PC-9 (cell line): ENCODE measurements at regions not wholly inside any gene's neighbourhood (a gene's known extent, or its start where the extent isn't known, plus 50 kb on each side); places are given as distances from the start of the nearest gene placed in this dataset.

Experiments used
- BruUV-seq: library from RNA; stranded (reverse); fragments of 400-500 nt; replicated peaks from 2 replicates; lab custom pipeline; 2021; lab: Mats Ljungman, UMichigan
- CTCF ChIA-PET: fragments of 300-600 bp; sonication (Branson Sonifier 250); formaldehyde crosslinking; loops from one replicate; lab custom pipeline; 2022; ENCODE audit warnings: antibody characterized with exemption; lab: Charles Lee
- POLR2A ChIA-PET: fragments of 300-600 bp; sonication (Branson Sonifier 250); formaldehyde crosslinking; loops from one replicate; lab custom pipeline; 2022; ENCODE audit warnings: antibody characterized with exemption; ENCODE audit not compliant: unreplicated experiment; lab: Charles Lee
- DNase-seq, 2 experiments: peaks; one replicate each; pipeline versions ENCODE4 v3.0.0 to v3.0.0-alpha.2; 2015 to 2022; ENCODE audit warnings: mixed read lengths in 1 of 2
- H2AFZ ChIP-seq: fragments of 200-600 bp; sonication (generic); 2 replicates; pipeline ENCODE4 v1.8.1; 2017; ENCODE audit warnings: antibody characterized with exemption
- H3F3A ChIP-seq: fragments of 200-600 bp; sonication (generic); 2 replicates; pipeline ENCODE4 v1.8.1; 2017; ENCODE audit warnings: antibody characterized with exemption, mild to moderate bottlenecking, low read depth; ENCODE audit not compliant: insufficient read depth
- H3K27ac ChIP-seq: fragments of 200-600 bp; sonication (generic); 2 replicates; pipeline ENCODE4 v1.6.1; 2016; ENCODE audit warnings: mixed run types
- H3K27me3 ChIP-seq: fragments of 200-600 bp; sonication (generic); 2 replicates; pipeline ENCODE4 v1.6.1; 2016; ENCODE audit warnings: low read depth, mixed run types; ENCODE audit not compliant: insufficient read depth
- H3K36me3 ChIP-seq: fragments of 200-600 bp; sonication (generic); 2 replicates; pipeline ENCODE4 v1.6.1; 2016; ENCODE audit warnings: low read depth, mixed run types
- H3K4me1 ChIP-seq: fragments of 200-600 bp; sonication (generic); replicated peaks from 2 replicates; pipeline ENCODE4 v1.6.1; 2016; ENCODE audit warnings: mixed run types; ENCODE audit not compliant: insufficient read depth
- H3K4me2 ChIP-seq: fragments of 200-600 bp; sonication (generic); 2 replicates; pipeline ENCODE4 v1.6.1; 2017; ENCODE audit warnings: mixed run types
- H3K4me3 ChIP-seq: fragments of 200-600 bp; sonication (generic); 2 replicates; pipeline ENCODE4 v1.6.1; 2016; ENCODE audit warnings: mixed run types
- H3K79me2 ChIP-seq: fragments of 200-600 bp; sonication (generic); 2 replicates; pipeline ENCODE4 v1.6.1; 2017; ENCODE audit warnings: low read depth, mixed run types
- H3K9me2 ChIP-seq: fragments of 200-600 bp; sonication (generic); 2 replicates; pipeline ENCODE4 v1.8.1; 2017; ENCODE audit warnings: mild to moderate bottlenecking; ENCODE audit not compliant: insufficient read depth
- H3K9me3 ChIP-seq: fragments of 200-600 bp; sonication (generic); 2 replicates; pipeline ENCODE4 v1.8.1; 2016; ENCODE audit warnings: low read depth; ENCODE audit not compliant: insufficient read depth
- H4K20me1 ChIP-seq: fragments of 200-600 bp; sonication (generic); 2 replicates; pipeline ENCODE4 v1.8.1; 2017; ENCODE audit not compliant: insufficient read depth
- EZH2 ChIP-seq: fragments of 200-600 bp; sonication (generic); IDR thresholded peaks from 2 replicates; pipeline ENCODE4 v1.8.0; 2017; ENCODE audit warnings: antibody characterized with exemption, low read depth
- intact Hi-C: fragments of 100-400 bp; cut with micrococcal nuclease; formaldehyde crosslinking; loops from one replicate; pipeline ENCODE4 v1.10.0; 2022; ENCODE audit not compliant: unreplicated experiment
- TF ChIP-seq, protein P1 (sequence below): fragments of 200-600 bp; sonication (generic); conservative IDR thresholded peaks from 2 replicates; pipeline ENCODE4 v1.6.1; 2017; ENCODE audit warnings: mixed run types, antibody characterized with exemption, mild to moderate bottlenecking, moderate library complexity

GRCh38 chr12:28844718-28845117 is 304.4 kb upstream of the FAR2 start:
- no peaks in the 10 kb centered on the region for H3K27me3 ChIP-seq
- no peak overlapping the region for H3K27ac ChIP-seq
- no peak overlapping the region for H3K4me3 ChIP-seq
- no TSS peak for BruUV-seq
- ChIA-PET CTCF (no interaction called here), POLR2A (no interaction called here)
- no peaks in the 10 kb centered on the region for H3K79me2 ChIP-seq
- H3K9me3 ChIP-seq: no peaks in the 10 kb centered on the region
- no peaks in the 10 kb centered on the region for H3K4me1 ChIP-seq
- H3K4me2 ChIP-seq: no peak overlapping the region
- no peak overlapping the region for H2AFZ ChIP-seq
- no peaks in the 10 kb centered on the region for H3F3A ChIP-seq
- no peaks in the 10 kb centered on the region for H3K36me3 ChIP-seq
- no peaks in the 10 kb centered on the region for H3K9me2 ChIP-seq
- H4K20me1 ChIP-seq: no peaks in the 10 kb centered on the region
- no peak for DNase-seq
- intact Hi-C loops: no loop called here
- TF ChIP-seq, protein P1, sequence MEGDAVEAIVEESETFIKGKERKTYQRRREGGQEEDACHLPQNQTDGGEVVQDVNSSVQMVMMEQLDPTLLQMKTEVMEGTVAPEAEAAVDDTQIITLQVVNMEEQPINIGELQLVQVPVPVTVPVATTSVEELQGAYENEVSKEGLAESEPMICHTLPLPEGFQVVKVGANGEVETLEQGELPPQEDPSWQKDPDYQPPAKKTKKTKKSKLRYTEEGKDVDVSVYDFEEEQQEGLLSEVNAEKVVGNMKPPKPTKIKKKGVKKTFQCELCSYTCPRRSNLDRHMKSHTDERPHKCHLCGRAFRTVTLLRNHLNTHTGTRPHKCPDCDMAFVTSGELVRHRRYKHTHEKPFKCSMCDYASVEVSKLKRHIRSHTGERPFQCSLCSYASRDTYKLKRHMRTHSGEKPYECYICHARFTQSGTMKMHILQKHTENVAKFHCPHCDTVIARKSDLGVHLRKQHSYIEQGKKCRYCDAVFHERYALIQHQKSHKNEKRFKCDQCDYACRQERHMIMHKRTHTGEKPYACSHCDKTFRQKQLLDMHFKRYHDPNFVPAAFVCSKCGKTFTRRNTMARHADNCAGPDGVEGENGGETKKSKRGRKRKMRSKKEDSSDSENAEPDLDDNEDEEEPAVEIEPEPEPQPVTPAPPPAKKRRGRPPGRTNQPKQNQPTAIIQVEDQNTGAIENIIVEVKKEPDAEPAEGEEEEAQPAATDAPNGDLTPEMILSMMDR: no peak
- TF ChIP-seq EZH2: no peak

- Histone ChIP-seq H3K9me2 (no peaks in the 10 kb centered on the region), H3K36me3 (no peaks in the 10 kb centered on the region), H3K79me2 (no peaks in the 10 kb centered on the region), H3K4me3 (no peak overlapping the region), H4K20me1 (no peaks in the 10 kb centered on the region), H3K4me1 (no peaks in the 10 kb centered on the region), H3F3A (no peaks in the 10 kb centered on the region), H2AFZ (no peak overlapping the region), H3K9me3 (no peaks in the 10 kb centered on the region), H3K4me2 (no peak overlapping the region), H3K27ac (no peak overlapping the region), H3K27me3 (no peaks in the 10 kb centered on the region)
- no peak for DNase-seq
- intact Hi-C loops: no loop called here
- POLR2A ChIA-PET: no interaction called here
- CTCF ChIA-PET: no interaction called here
- BruUV-seq: no TSS peak
- TF ChIP-seq, protein P1: no peak
- no peak for TF ChIP-seq EZH2
Observed at GRCh38 chr12:28851781-28852180, 297.3 kb upstream of the FAR2 start.

DNA sequence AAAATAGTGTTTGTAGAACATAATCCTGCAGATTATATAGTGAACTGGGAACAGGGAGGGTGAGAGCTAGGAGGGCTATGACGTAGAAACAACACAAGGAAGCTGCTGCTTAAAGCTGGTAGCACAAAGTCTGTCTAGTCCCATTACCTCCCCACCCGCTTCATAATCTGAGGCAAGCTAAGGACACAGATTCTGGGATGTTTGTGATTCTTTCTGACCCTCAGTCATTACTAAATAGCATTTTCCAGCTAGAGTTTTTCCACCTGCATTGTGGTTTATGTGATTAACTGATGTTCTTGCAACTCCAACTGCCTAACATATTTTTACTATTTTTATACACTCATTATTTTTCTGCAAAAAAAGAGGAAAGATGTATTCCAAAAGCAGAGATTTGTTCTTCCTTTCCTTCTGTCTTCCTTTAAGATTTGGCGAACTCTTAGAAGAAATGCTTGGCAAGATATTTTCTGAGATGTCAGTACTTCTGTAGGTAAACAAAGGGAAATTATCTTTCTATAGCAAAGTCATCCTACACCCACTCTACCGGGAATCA is 293.2 kb upstream of the FAR2 start:
- CTCF ChIA-PET: no interaction called here
- Histone ChIP-seq H3K27me3 (no peaks in the 10 kb centered on the region), H3F3A (no peaks in the 10 kb centered on the region), H3K9me3 (no peaks in the 10 kb centered on the region), H3K4me3 (no peak overlapping the region), H2AFZ (no peak overlapping the region), H3K4me2 (no peak overlapping the region), H3K27ac (no peak overlapping the region), H4K20me1 (no peaks in the 10 kb centered on the region), H3K4me1 (no peaks in the 10 kb centered on the region), H3K9me2 (no peaks in the 10 kb centered on the region), H3K36me3 (no peaks in the 10 kb centered on the region), H3K79me2 (no peaks in the 10 kb centered on the region)
- no TSS peak for BruUV-seq
- POLR2A ChIA-PET: no interaction called here
- intact Hi-C loops: no loop called here
- no peak for TF ChIP-seq EZH2
- TF ChIP-seq, protein P1: no peak
- no peak for DNase-seq
